ENCODE measurements at regions not wholly inside any gene's neighbourhood (a gene's known extent, or its start where the extent isn't known, plus 50 kb on each side); places are given as distances from the start of the nearest gene placed in this dataset.

- no peaks in the 10 kb centered on the region for H3K27me3 ChIP-seq (ENCODE audit: control insufficient read depth in 2 of 2, insufficient read depth in 2 of 2, low read length in 2 of 2)
- dilution Hi-C loops (cut with MboI; ENCODE audit: extremely low pct_ligation_motif_present, low sequenced_read_pairs) (no loop called here), intact Hi-C loops (cut with micrococcal nuclease) (no loop called here)
- TF ChIP-seq, protein P1, sequence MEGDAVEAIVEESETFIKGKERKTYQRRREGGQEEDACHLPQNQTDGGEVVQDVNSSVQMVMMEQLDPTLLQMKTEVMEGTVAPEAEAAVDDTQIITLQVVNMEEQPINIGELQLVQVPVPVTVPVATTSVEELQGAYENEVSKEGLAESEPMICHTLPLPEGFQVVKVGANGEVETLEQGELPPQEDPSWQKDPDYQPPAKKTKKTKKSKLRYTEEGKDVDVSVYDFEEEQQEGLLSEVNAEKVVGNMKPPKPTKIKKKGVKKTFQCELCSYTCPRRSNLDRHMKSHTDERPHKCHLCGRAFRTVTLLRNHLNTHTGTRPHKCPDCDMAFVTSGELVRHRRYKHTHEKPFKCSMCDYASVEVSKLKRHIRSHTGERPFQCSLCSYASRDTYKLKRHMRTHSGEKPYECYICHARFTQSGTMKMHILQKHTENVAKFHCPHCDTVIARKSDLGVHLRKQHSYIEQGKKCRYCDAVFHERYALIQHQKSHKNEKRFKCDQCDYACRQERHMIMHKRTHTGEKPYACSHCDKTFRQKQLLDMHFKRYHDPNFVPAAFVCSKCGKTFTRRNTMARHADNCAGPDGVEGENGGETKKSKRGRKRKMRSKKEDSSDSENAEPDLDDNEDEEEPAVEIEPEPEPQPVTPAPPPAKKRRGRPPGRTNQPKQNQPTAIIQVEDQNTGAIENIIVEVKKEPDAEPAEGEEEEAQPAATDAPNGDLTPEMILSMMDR (IDR thresholded peaks at IDR 0.05; ENCODE audit: extremely low read depth in 1 of 2, insufficient read depth in 1 of 2, low read depth in 1 of 2, low read length in 2 of 2) = no peak
- TF ChIP-seq MAX (IDR thresholded peaks at IDR 0.05; ENCODE audit: insufficient read depth, insufficient read length) = no peak
- ChIA-PET POLR2A (no interaction called here), CTCF (no interaction called here)
- H3K9me3 ChIP-seq (replicated peaks; ENCODE audit: control insufficient read depth, insufficient read depth, low read length) = no peaks in the 10 kb centered on the region
- DNase-seq (ENCODE audit: low read depth, low spot score) (no peak), FAIRE-seq (no peak)
- H3K4me1 ChIP-seq (ENCODE audit: control insufficient read depth, extremely low read depth, insufficient read depth, low read length) = no peaks in the 10 kb centered on the region
- H4K20me1 ChIP-seq (replicated peaks; ENCODE audit: control insufficient read depth, extremely low read depth, insufficient read depth, low read length) = no peaks in the 10 kb centered on the region
- H3K79me2 ChIP-seq (ENCODE audit: control insufficient read depth, insufficient read depth, low read length) = no peaks in the 10 kb centered on the region
- no peaks in the 10 kb centered on the region for H3K9me1 ChIP-seq (replicated peaks; ENCODE audit: control insufficient read depth, extremely low read depth, insufficient read depth, low read length)
- no TSS peak for BruUV-seq (replicated peaks)
- no peak overlapping the region for H3K4me2 ChIP-seq (ENCODE audit: insufficient read depth, low read length)
- no peak overlapping the region for H2AFZ ChIP-seq (ENCODE audit: low read depth, low read length)
- H3K27ac ChIP-seq (ENCODE audit: insufficient read depth, low read depth, low read length) = no peak overlapping the region
- H3K36me3 ChIP-seq (ENCODE audit: control insufficient read depth in 2 of 2, extremely low read depth in 1 of 2, insufficient read depth in 2 of 2, low read length in 2 of 2) = no peaks in the 10 kb centered on the region
- no peak overlapping the region for H3K9ac ChIP-seq (replicated peaks; ENCODE audit: extremely low read depth, insufficient read depth, low read length)
- no peak overlapping the region for H3K4me3 ChIP-seq (replicated peaks in 1 of 3; ENCODE audit: insufficient read depth in 1 of 3, low read depth in 1 of 3, low read length in 3 of 3)
Observed at GRCh38 chr7:81070956-81071355, 152.1 kb upstream of the SEMA3C start.

GRCh38 chr7:81066797-81067196 lies 147.9 kb upstream of the SEMA3C start:
- BruUV-seq (replicated peaks) = no TSS peak

More at GRCh38 chr7:81066797-81067196, 147.9 kb upstream of the SEMA3C start:
- H3K27ac ChIP-seq (ENCODE audit: insufficient read depth, low read depth, low read length) = no peak overlapping the region
- no peak overlapping the region for H3K9ac ChIP-seq (replicated peaks; ENCODE audit: extremely low read depth, insufficient read depth, low read length)
- H3K79me2 ChIP-seq (ENCODE audit: control insufficient read depth, insufficient read depth, low read length) = no peaks in the 10 kb centered on the region
- H3K9me1 ChIP-seq (replicated peaks; ENCODE audit: control insufficient read depth, extremely low read depth, insufficient read depth, low read length) = no peaks in the 10 kb centered on the region
- H3K36me3 ChIP-seq (ENCODE audit: control insufficient read depth in 2 of 2, extremely low read depth in 1 of 2, insufficient read depth in 2 of 2, low read length in 2 of 2) = no peaks in the 10 kb centered on the region
- ChIA-PET POLR2A (no interaction called here), CTCF (no interaction called here)
- no peaks in the 10 kb centered on the region for H3K4me1 ChIP-seq (ENCODE audit: control insufficient read depth, extremely low read depth, insufficient read depth, low read length)
- H3K4me2 ChIP-seq (ENCODE audit: insufficient read depth, low read length) = no peak overlapping the region
- H4K20me1 ChIP-seq (replicated peaks; ENCODE audit: control insufficient read depth, extremely low read depth, insufficient read depth, low read length) = no peaks in the 10 kb centered on the region
- TF ChIP-seq POLR2A (IDR thresholded peaks at IDR 0.05; ENCODE audit: low read depth, low read length) (no peak), MYC (IDR thresholded peaks at IDR 0.05; ENCODE audit: low read depth, low read length) (no peak), FOS (IDR thresholded peaks at IDR 0.05; ENCODE audit: borderline replicate concordance, insufficient read depth, low read length) (no peak), POLR2AphosphoS5 (IDR thresholded peaks at IDR 0.05; ENCODE audit: insufficient read depth, low read depth, low read length) (no peak), EZH2 (IDR thresholded peaks at IDR 0.05; ENCODE audit: borderline replicate concordance, low read depth, low read length, severe bottlenecking) (no peak), GATA2 (IDR thresholded peaks at IDR 0.05; ENCODE audit: insufficient read depth, insufficient read length, low read depth, low read length) (no peak)
- no peaks in the 10 kb centered on the region for H3K9me3 ChIP-seq (replicated peaks; ENCODE audit: control insufficient read depth, insufficient read depth, low read length)
- dilution Hi-C loops (cut with MboI; ENCODE audit: extremely low pct_ligation_motif_present, low sequenced_read_pairs) = no loop called here
- H2AFZ ChIP-seq (ENCODE audit: low read depth, low read length) = no peak overlapping the region
- FAIRE-seq (no peak), DNase-seq (ENCODE audit: low read depth, low spot score) (no peak)
- H3K27me3 ChIP-seq (ENCODE audit: control insufficient read depth in 2 of 2, insufficient read depth in 2 of 2, low read length in 2 of 2) = no peaks in the 10 kb centered on the region
- intact Hi-C loops (cut with micrococcal nuclease) = no loop called here
- H3K4me3 ChIP-seq (replicated peaks in 1 of 3; ENCODE audit: insufficient read depth in 1 of 3, low read depth in 1 of 3, low read length in 3 of 3) = no peak overlapping the region
